ENCODE measurements at regions not wholly inside any gene's neighbourhood (a gene's known extent, or its start where the extent isn't known, plus 50 kb on each side); places are given as distances from the start of the nearest gene placed in this dataset.

GRCh38 chr21:27035791-27036190 lies 68.9 kb upstream of the ADAMTS5 start:
- TF ChIP-seq POLR2A (IDR thresholded peaks at IDR 0.05; ENCODE audit: low read length) = no peak
- no peak for TF ChIP-seq GATA1 (IDR thresholded peaks at IDR 0.05; ENCODE audit: low read depth, low read length)
